Activated CD4-positive, alpha-beta T cell treated with anti-CD3 and anti-CD28 coated beads, Interleukin-2, amount 50 U/mL, for 16 hours (primary cell): ENCODE measurements at regions not wholly inside any gene's neighbourhood (a gene's known extent, or its start where the extent isn't known, plus 50 kb on each side); places are given as distances from the start of the nearest gene placed in this dataset.

Source experiments
- DNase-seq: peaks from one replicate; pipeline ENCODE4 v3.0.0-alpha.2; 2020

- no peak for DNase-seq
Observed at GRCh38 chr1:36743286-36744005, 260.7 kb upstream of the CSF3R start.

- no peak for DNase-seq
Observed at GRCh38 chr1:36741066-36741465, 258.4 kb upstream of the CSF3R start.

DNA sequence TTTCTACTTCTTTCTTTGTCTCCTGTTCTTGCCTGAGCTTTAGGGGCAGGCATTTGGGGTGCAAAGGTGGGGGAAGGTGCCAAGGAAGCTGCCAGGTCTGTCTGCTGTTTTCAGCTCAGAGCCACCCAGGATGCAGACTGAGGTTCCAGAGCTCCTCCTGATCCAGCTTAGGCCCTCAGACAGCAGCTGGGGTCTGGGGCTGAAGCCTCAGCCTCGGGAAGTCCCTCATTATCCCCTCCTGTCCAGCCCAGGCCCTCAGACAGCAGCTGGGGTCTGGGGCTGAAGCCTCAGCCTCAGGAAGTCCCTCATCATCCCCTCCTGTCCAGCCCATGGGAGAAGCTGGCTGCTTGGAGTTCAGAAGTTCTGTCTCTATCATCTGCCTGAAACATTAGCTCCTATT lies 257.7 kb upstream of the CSF3R start:
- no peak for DNase-seq

- DNase-seq = no peak
Observed at GRCh38 chr1:36739703-36740289, 257.1 kb upstream of the CSF3R start.

DNA sequence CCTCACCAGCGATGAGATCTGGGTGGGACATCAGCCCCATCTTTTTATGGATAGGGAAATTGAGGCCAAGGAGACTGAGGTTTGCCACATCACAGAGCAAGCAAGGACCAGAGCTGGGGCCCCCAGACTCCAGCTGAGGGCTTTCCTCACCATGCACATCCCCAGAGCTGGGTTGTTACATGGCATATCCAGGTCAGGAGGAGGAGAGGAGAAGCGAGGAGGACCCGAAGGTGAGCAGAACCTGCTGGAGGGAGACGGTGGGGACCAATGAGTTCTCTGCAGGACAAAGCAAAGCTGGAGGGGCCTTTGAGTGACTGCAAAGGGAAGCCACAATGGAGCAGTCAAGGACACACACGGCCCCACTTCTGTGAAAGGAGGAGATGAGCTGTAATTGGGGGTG lies 255.5 kb upstream of the CSF3R start:
- DNase-seq = no peak

- DNase-seq = no peak
Observed at GRCh38 chr1:36737767-36738166, 255.1 kb upstream of the CSF3R start.

DNA sequence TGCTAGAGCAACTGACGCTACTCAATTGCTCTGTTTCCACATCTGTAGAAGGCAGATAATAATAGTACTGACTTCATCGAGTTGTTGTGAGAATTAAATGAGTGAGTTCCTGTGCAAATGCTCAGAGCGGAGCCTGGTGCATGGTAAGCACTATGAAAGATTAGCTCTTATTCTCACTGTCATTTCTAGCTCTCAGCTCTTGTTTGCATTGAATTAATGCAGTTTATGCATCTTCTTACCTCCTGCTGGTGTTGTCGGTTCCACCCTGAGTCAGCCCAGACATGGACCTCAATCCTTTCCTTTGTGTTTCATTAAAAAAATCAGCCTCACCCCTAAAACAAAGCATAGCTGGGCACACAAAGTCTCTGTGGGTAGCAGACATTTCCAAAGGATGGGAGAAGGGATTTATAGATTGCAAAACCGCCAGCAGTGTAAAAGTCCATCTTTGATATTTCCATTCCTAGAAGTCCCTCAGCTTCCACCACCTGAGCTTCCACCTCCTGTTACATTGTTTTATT lies 254.4 kb upstream of the CSF3R start:
- DNase-seq = no peak

- DNase-seq = no peak
Observed at GRCh38 chr1:36735939-36736730, 253.4 kb upstream of the CSF3R start.

DNA sequence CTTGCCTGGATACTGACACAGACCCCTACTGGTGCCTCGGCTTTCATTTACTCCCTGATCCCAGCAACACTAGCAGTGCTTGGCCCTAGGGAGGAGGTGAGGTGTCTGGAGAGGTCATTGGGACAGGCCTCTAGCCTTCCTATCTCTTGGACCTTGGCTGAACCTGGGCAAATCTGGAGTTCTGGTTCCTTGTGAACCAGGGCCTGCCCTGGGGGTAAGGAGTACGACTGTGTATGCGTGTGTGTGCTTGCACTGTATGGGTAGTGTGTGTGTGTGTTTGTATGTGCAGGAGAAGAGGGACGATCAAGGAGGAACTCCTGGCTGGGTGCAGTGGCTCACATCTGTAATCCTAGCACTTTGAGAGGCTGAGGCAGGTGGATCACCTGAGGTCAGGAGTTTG lies 252.7 kb upstream of the CSF3R start:
- DNase-seq = no peak

GRCh38 chr1:36734356-36734755 lies 251.6 kb upstream of the CSF3R start:
- DNase-seq = no peak

GRCh38 chr1:36733748-36734147 lies 251.0 kb upstream of the CSF3R start:
- no peak for DNase-seq

- no peak for DNase-seq
Observed at GRCh38 chr1:36732015-36732356, 249.3 kb upstream of the CSF3R start.

- no peak for DNase-seq
Observed at GRCh38 chr1:36731226-36732014, 248.7 kb upstream of the CSF3R start.

- DNase-seq = no peak
Observed at GRCh38 chr1:36730599-36730998, 247.9 kb upstream of the CSF3R start.

DNA sequence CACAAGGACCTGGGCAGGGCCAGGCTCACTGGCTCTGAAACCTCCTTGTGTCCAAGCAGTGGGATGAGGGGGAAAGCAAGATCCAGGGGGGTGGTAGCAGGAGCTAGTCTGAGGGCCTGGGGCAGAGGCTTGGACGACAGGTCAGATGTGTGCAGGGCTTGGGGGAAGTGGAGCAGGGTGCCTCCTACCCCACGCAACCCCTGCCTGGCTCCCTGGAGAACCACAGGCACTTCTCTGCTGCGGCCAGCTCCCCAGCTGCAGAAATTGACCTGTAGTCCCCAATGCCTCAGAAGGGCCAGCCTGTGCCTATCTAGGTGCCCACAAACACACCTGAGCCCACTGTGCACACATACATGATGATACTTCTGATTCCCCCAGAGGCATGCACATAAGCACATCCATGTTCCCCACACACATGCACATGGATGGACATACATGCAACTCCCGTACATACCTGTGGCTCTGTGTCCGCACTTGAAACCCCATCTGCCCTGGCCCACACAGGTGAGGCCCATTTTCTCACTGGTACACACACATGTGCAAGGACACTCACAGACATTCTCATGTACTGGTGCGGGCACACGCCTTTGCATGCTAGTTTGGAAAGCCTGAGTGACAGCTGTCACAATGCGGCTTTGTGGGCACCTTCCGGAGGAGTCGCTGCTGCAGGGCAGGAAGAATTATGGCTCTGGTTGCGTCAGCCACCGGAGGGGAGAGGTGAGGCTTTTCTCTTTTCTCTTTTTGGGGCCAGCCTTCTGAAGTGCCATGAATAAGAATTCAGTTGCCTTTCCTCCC lies 247.2 kb upstream of the CSF3R start:
- DNase-seq = no peak

DNA sequence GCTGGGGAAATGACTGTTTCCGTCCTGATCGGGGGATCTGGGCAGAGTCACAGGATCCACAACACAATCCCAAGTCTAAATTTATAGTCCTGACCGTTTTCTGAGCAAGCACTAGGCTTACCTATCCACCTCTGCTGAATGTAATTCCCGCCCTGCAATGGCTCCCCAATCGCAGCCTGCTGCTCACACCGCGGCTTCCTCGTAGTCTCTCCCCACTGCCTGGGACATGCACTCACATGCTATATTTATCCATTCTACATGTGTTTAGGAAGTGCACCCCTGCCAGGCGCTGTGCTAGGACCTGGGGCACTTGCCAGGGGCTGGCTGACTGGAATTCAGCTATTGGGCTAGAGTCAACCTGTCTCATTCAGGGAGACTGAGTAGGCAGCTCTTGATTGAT lies 246.6 kb upstream of the CSF3R start:
- no peak for DNase-seq

GRCh38 chr1:36728846-36729245 lies 246.1 kb upstream of the CSF3R start:
- no peak for DNase-seq

DNA sequence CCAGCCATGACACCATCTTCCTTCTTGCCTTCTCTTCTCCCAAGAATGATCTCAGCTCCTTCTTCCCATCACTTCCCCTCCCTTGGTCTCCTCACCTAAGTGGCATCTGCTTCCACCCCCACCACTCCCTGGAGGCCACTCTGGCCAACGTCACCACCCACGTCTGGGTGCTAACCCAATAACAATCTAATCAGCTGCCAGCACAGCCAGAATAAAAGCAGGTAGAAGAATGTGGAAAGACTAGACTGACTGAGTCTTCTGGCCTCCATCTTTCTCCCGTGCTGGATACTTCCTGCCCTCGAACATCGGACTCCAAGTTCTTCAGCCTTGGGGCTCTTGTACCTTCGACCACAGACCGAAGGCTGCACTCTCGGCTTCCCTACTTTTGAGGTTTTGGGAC lies 245.3 kb upstream of the CSF3R start:
- no peak for DNase-seq

DNA sequence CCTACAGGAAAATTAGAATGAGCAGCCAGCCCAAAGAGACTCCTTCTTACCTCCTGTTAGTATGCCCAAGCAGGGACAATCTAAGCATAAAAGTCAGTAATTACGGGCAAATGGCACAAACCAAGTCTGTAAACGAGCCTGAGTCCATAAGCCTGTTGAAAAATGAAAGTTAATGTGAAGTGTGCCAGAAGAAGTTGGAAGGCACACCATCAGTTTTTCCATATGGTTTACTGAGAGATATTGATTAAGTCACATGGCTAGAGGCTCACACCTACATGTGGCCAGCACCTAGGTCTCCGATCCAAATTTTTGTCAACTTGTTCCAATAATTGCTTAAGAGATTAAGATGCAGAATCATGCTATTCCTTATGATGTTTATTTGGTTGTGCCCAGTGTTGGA lies 242.4 kb upstream of the CSF3R start:
- no peak for DNase-seq

- no peak for DNase-seq
Observed at GRCh38 chr1:36723813-36724212, 241.1 kb upstream of the CSF3R start.

- no peak for DNase-seq
Observed at GRCh38 chr1:36722871-36723270, 240.2 kb upstream of the CSF3R start.

GRCh38 chr1:36721261-36721660 lies 238.5 kb upstream of the CSF3R start:
- no peak for DNase-seq
